ENCODE measurements at regions not wholly inside any gene's neighbourhood (a gene's known extent, or its start where the extent isn't known, plus 50 kb on each side); places are given as distances from the start of the nearest gene placed in this dataset.
"Not testable (repeated sequence)": the region's sequence is repeated elsewhere in the genome, so short reads cannot be mapped to it uniquely, and the experiment has no call there.

DNA sequence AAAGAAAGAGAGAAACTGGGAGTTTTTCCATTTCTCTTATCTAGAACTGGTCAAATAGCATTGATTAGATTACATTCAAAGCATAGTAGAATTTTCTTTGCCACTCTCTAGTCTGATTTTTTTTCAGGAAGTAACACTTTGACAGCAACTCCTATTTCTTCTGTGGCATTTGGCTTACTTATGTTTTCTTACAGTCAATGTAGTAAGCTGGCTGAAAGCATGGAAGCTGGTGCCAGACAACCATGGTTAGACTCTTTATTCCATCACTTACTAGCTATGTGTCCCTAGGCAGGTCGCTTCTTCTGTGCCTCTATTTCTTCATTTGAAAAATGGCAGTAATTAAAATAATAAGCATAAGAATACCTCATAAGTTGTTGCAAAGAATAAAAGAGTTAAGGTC is 54.2 kb upstream of the OPRM1 start:
- DNase-seq = no peak

DNA sequence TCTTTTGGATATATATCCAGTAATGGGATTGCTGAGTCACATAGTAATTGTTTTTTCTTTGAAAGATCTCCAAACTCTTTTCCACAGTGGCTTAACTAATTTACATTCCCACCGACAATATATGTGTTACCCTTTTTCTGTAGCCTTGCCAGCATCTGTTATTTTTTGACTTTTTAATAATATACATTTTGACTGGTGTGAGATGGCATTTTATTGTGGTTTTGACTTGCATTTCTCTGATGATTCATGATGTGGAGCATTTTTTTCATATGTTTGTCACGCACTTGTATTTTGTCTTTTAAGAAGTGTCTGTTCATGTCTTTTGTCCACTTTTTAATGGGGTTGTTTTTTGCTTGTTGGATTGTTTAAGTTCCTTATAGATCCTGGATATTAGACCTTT is 58.9 kb upstream of the OPRM1 start:
- no peak for DNase-seq

DNA sequence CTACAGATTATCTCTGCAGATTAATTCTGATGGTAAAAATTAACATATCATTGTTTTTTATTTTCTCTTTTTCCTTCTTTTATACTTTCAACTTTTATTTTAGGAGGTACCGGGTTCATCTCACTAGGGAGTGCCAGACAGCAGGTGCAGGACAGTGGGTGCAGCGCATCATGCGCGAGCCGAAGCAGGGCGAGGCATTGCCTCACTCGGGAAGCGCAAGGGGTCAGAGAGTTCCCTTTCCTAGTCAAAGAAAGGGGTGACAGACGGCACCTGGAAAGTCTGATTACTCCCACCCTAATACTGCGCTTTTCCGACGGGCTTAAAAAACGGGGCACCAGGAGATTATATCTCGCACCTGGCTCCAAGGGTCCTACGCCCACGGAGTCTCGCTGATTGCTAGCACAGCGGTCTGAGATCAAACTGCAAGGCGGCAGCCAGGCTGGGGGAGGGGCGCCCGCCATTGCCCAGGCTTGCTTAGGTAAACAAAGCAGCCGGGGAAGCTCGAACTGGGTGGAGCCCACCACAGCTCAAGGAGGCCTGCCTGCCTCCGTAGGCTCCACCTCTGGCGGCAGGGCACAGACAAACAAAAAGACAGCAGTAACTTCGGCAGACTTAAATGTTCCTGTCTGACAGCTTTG is 60.0 kb upstream of the OPRM1 start:
- not testable (repeated sequence) for DNase-seq

DNA sequence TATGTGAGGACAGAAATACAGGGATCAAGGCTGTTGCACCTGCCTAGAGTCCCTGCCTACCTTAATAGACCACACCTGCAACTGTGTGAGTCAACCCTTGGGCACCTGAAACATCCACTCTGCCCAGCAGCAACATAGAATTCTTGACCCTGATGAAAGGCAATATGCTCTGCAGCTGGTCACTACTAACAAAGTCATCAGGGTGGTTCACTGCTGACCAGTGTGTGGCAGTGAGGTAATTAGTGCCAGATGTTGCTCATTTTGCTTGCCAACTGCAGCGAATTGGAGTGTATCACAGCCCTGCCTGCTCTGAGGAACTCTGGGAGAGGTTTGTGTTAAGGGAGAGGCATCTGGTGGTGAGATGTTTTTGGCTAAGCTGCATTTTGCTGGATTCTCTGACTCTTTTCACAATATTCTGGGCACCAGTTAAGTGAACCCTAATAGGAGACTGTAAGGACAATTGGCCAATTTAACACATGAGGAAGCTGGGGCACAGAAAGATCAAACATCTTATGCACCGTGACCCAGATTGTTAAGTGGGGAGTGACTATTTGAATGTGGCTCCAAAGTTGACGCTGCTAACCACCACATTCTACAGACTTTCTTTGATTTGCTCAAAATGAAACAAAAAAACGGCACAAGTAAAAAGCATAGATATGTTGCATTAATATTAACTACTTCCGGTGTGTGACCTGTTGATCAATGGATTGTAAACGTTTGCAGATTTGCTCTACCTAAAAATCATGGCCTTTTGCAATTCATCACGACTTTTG is 61.9 kb upstream of the OPRM1 start:
- no peak for DNase-seq

DNA sequence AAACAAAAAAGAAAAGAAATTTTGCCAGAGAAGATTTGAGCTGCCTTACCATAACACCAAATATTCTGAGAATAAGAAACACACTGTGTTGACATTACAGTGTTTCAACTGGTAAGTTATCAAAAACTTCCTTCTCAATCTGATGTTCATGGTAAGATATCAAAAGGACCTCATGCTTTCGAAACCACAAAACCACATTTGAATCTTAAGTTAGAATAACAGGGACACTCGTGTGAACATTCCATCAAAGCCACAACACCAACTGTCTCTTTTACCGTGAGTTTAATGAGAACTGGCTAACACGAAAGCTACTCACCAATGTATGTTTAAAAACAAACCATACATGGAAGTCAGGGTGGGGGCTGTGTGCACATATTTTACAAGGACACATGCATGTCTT is 73.0 kb upstream of the OPRM1 start:
- no peak for DNase-seq

DNA sequence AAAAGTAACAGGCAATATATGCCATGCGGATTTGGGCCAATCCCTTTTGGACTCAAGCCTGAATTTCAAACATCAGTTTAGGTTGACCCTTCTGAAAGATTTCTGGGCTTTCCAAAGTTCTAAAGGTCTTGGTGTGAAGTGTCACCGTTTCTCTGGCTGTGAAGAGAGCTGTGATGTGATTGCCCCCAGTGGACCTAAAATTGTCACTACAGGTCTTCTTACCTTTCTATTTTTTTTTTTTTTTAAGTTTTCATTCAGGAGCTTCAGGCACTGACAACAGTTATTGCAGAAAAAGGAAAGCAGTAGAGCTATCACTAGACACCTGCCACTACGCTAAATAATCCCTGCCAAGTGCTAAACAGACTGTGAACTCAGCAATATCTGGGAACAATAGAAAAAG is 75.7 kb upstream of the OPRM1 start:
- no peak for DNase-seq

DNA sequence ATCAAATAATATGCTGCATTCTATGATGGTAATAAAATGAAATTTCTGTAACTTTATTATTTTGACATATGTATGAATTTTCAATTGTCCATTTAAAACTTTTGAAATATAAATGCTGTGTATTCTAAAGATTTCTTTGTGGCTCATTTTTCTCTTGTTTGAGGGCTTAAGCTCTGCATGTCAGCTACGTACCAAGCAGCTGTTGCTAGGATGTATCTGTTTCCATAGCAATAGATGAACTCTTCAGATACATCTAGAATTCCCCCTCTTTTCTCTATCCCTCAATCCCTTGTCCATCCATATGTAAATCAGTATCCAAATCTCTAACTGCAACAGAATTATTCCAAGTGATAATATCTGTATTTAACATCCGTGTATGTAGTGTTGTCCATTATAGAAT is 76.5 kb upstream of the OPRM1 start:
- no peak for DNase-seq

DNA sequence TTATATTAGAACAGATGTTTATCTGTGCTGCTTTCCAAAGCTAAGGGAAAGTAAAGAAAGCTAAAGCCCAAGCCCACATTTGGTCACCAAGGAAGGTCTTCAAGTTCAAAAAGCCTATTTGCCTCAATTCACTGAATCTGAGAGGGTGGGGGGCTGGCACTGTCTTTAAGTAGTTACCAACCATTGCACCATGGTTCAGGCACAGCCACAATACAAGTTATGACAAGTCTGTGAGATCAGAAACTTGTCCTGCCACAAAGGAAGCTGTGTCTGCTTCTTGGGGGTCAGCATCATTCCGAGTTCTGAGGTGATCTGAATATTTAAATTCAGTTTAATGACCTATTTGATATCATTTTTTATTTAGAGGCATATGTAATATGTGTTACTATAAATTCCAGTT is 78.3 kb upstream of the OPRM1 start:
- DNase-seq = no peak

DNA sequence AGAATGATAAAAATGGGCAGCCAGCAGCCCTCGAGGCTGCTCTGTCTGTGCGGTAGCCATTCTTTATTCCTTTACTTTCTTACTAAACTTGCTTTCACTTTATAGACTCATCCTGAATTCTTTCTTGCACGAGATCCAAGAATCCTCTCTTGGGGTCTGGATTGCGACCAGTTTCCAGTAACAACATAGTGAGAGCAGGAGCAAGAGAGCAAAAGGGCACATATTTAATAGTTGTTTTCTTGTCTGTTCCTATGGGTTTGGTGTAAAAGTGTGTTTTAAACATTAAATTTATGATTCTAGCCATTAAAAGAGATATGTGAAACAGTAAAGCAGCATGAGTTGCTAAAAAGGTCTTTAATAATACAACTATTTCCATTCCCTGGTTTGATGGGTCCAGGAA is 78.8 kb upstream of the OPRM1 start:
- no peak for DNase-seq

DNA sequence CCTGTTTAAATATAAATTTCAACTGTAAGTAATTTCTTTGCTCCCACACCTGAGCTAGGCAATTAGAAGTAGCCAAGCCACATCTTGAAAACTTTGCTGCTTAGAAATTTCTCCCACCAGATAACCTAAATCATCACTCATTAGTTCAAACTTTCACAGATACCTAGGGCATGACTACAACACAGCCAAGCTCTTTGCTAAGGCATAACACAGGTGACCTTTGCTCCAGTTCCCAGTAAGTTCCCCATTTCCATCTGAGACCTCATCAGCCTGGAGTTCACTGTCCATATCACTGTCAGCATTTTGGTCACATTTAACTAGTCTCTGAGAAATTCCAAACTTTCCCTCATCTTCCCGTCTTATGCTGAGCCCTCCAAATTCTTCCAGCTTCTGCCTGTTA is 79.8 kb upstream of the OPRM1 start:
- no peak for DNase-seq

DNA sequence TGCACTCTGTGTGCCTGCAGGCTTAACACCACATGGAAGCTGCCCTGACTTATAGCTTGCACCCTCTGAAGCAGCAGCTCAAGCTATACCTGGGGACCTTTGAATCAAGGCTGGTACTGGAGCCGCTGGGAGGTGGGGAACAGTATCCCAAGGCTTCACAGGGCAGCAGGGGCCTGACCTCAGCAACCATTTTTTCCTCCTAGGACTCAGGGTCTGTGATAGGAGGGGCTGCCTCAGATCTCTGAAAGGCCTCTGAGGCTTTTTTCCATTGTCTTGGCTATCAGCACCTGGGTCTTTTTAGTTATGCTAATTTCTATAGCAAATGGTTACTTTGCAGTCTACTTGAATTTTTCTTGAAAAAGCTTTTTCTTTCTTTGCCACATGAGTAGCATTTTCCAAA is 80.2 kb upstream of the OPRM1 start:
- no peak for DNase-seq

DNA sequence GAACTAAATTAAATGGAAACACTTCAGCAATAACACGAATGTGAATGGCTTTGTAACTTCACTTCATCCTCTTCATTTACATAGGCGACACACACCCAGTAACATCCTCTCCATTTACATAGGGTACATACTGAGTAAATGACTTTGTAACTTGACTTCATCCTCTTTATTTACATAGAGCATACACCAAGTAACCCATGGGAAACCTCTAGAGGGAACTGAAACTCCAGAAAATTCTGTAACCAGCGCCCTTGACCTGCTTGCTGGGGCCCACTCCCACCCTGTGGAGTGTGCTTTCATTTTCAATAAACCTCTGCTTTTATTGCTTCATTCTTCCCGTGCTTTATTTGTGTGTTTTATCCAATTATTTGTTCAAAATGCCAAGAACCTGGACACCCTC is 81.6 kb upstream of the OPRM1 start:
- no peak for DNase-seq

DNA sequence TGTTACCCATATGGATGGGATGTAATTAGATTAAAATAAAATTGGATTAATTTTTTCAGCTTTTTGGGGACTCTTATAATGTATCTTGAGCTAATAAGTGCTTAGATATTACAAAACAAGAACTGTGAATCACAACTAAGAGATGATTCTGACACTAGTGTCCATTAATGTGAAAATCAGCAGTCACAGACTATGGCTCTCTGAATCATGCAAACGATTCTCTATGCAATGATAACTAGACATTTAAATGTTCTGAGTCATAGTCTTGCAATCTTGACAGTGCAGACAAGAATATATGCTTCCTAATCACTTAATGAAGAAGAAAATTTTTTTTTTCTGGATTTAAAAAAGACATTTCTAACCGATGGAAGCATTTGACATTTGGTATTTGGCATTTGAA is 82.2 kb upstream of the OPRM1 start:
- no peak for DNase-seq

DNA sequence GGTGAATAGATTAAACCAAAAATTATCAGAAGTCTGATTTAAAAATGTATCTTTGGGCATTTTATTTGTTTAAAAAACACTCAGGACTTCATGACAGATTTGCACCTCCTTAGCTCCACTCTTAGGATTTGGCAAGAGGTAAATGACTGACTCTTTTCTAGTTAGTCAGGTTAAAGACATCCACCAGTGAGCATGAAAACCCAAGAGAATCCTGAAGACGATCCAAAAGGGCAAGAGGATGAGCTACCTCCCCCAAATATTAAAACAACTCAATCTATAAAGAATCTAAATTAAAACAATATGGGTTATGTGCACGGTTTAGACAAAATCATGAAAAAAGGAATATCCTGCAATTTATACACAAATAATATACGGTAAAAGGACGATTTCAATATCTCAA is 89.4 kb upstream of the OPRM1 start:
- DNase-seq = no peak

DNA sequence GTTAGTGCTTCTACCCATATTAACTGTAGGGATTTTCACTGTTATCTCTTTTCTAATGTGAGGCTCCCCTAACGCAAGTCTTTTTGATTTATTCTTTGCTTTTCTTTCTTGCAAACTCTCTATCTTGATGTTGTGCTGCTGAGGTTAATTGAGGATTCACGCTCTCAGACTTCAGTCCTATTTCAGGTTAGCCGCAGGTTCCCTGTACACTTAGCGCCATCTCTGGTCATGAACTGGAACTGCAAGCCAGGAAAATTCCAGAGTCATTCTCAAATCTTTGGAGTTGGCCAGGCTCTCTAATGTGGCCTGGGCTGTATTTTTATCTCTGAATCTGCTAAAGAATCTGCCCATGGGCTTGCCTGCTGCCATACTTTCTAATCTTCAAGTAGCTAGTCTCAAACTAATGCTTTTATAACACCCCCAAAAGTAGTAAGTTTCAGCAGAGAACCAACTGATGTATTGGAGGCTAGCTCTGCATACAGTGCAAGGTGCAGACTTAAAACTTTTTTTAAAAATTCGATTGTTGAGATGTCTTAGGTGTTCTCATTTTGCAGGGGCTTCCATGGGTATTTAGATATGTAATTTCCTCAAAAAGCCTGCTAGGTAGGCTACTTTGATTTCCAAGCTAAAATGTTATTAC is 91.1 kb upstream of the OPRM1 start:
- DNase-seq = peak; percentile 4

DNA sequence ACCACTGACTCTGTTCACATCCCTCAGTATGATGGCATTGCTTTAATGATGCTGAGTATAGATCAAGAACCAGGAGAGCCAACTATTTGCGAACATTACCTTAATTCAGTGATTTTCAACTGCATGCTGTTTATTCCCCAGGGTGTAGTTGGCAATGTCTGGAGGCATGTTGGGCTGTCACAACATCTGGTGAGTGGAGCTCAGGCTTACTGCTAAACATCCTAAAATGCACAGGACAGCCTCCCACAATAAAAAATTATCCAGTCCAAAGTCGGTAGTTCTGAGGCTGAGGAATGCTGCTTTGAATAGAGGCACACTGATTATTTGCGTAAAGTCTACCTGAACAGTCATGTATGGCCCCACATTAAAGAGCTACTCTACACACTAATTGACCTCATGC is 94.8 kb upstream of the OPRM1 start:
- DNase-seq = no peak

DNA sequence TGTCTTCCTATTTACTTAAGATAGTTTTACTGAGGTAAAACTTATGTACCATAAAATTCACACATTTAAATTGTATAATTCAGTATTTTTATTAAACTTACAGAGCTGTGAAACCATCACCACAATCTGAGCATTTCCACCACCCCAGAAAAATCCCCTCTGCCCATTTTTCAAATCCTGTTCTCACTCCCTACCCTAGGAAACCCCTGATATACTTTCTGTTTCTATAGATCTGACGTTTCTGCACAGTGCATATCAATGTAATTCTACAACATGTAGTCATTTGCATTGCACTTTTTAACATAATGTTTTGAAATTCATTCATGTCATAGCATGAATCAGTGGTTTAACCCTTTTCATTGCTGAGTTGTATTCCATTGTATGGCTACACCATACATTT is 96.7 kb upstream of the OPRM1 start:
- DNase-seq = no peak

DNA sequence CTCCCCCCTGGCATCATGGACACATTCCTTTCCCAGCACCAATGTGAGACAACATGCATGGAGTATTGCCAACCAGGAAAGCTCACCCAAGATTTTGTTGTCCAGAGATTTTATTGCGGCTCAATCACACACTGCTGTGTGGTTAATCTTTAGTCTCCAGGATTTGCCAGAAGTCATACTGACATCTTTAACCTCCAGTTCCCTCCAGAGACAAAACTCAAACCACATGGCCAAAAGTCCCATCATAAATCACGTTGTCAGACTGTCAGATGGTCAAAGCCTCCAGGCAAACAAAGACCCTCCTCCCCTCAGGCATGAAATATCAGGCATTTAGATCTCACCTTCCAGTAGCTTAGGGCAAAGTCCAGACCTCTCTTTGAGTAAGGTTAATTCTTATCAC is 97.3 kb upstream of the OPRM1 start:
- DNase-seq = no peak

DNA sequence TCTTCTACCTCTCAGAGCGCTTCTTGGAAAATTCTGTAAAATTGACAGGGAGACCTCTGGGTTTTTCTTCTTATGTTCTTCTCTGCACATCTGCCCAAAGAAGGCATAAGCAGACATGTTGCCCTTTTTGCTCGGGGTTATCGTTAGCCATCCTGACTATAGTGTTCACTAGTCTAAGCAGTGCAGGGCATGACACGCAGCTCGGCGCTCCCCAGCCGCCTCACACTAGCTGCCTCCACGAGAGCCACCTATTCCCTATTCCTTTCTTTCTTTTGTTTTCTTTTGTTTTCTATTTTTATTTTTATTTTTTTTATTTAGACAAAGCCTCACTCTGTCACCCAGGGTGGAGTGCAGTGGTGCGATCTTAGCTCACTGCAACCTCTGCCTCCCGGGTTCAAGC is 100.2 kb upstream of the OPRM1 start:
- no peak for DNase-seq

DNA sequence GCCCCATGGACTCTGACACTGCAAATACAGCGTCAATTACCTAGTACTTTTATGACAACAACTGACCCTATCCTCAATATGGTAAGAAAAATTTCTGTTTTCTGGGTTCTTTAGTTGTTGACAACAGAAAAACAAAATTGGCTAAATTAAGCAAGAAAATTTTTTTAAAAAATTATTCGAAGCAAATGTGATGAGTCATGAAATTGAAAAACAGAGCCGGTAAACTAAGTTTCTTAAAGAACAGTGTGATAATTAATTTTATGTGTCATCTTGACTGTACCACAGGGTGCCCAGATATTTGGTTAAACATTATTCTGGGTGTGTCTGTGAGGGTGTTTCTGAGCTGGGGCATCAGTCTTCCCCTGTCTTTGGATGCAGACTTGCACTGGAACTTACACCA is 107.6 kb upstream of the OPRM1 start:
- DNase-seq = no peak

DNA sequence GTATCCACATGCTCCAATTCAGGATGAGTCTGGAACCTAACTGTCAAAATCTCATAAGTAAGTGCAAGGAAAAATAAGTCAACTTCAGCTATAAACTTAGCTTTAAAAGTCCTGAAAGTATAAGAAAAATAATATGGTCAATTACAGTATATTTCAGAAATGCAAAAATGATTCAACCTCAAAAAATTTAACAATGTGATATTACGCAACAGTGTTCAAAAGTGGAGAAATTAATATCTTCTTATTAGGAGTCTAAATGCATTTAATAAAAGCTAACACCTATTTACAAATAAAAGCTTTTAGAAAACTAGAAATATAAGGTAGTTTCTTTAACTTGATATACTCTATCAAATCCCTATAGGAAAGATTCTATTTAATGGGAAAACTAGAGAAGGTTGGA is 111.2 kb upstream of the OPRM1 start:
- DNase-seq = no peak

DNA sequence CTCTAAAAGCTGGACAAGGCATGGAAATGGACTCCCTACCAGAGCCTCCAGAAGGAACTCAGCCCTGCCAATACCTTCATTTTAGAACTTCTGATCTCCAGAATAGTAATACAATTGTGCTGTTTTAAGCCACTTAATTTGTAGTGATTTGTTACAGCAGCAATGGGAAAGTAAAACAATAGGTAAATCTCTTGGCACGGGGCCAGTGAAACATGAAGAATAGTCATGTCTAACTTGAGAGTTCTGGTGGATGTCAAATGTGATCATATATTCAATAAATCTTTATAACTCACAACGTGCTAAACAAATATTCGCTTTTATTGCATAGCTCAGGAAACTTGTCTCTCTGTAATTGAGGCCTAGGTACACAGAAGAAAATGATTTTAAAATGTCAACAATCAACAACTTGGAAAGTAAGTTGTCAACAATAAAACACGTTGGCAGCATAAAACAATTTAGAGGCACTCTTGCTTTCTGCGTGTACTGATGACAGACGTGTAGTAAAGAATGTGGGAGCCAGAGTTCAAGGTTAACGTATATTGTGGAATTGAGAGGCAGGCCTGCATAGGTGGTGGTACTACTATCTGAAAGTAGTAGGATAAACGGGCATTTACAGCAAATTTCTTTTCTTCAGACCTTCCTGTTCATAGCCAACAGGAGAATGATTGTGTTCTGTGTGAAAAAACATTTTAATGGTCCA is 140.5 kb upstream of the OPRM1 start:
- DNase-seq = no peak

DNA sequence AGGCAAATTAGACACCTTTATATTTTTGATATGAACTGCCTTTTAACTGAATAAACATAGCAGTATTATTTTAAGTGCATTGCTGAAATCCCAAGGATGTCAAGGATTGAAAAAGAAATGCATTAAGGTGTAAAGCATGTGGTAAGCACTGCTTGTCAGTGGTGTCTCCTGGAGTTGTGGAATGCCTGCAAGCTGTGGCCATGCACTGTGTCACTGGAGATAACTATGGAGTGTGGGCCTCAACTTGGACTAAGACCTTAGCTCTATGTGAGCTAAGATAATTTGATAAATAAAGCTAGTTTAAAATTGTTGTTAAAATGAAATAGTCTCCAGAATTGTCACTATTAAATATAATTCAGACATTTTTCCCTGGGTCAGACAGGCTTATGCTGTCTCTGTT is 156.6 kb upstream of the OPRM1 start:
- DNase-seq = no peak

DNA sequence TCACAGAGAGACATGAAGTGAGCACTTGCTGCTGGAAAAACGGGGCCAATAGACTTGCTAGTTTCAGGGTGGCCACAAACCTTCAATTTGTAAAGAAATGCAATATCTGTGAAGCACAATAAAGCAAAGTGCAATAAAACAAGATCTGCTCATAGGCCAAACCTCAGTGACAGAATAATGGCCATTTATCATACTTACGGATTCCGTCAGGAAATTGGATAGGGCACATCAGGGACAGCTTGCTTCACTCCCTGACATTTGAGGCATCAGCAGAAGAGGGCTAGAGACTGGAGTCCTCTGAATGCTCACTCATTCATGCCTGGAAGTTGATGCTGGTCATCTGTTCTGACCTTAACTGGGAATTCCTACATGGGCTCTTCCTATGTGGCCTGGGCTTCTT is 165.5 kb upstream of the OPRM1 start:
- DNase-seq = no peak

All from stimulated activated CD4-positive, alpha-beta T cell treated with anti-CD3 and anti-CD28 coated beads, Interleukin-1b, Interleukin-23, amount 100 ng/mL, for 48 hours (primary cell).